A673 (cell line): ENCODE measurements at regions not wholly inside any gene's neighbourhood (a gene's known extent, or its start where the extent isn't known, plus 50 kb on each side); places are given as distances from the start of the nearest gene placed in this dataset.

Experiments
- BruUV-seq: library from RNA; stranded (reverse); fragments of 400-500 nt; replicated peaks from 2 replicates; lab custom pipeline; 2021; lab: Mats Ljungman, UMichigan
- CTCF ChIA-PET: fragments of 300-600 bp; sonication (Branson Sonifier 250); formaldehyde crosslinking; loops from one replicate; lab custom pipeline; 2022; ENCODE audit warnings: antibody characterized with exemption; lab: Charles Lee
- POLR2A ChIA-PET: fragments of 300-600 bp; sonication (Branson Sonifier 250); formaldehyde crosslinking; loops from one replicate; lab custom pipeline; 2022; ENCODE audit warnings: antibody characterized with exemption; ENCODE audit not compliant: low non-redundant PET; lab: Charles Lee
- DNase-seq: peaks from one replicate; pipeline ENCODE4 v3.0.0-alpha.2; 2015; ENCODE audit warnings: low spot score
- H3K27ac ChIP-seq: fragments of 200-600 bp; sonication (generic); 2 replicates; pipeline ENCODE4 v1.5.1; 2016; ENCODE audit warnings: mixed run types, low read depth, mild to moderate bottlenecking, mixed read lengths, antibody characterized with exemption, low read length; ENCODE audit not compliant: poor library complexity, severe bottlenecking
- H3K27me3 ChIP-seq: fragments of 200-600 bp; sonication (generic); replicated peaks from 2 replicates; pipeline ENCODE4 v1.6.1; 2017; ENCODE audit warnings: mixed run types, low read depth, mild to moderate bottlenecking, mixed read lengths, antibody characterized with exemption, low read length; ENCODE audit not compliant: insufficient read depth, poor library complexity
- H3K36me3 ChIP-seq: fragments of 200-600 bp; sonication (generic); 2 replicates; pipeline ENCODE4 v1.6.1; 2016; ENCODE audit warnings: mixed run types, mild to moderate bottlenecking, mixed read lengths, antibody characterized with exemption, low read length; ENCODE audit not compliant: insufficient read depth, poor library complexity, severe bottlenecking
- H3K4me1 ChIP-seq: fragments of 200-600 bp; sonication (generic); 2 replicates; pipeline ENCODE4 v1.6.1; 2017; ENCODE audit warnings: mixed run types, mild to moderate bottlenecking, mixed read lengths, antibody characterized with exemption, low read length; ENCODE audit not compliant: insufficient read depth, poor library complexity, severe bottlenecking
- H3K4me3 ChIP-seq: fragments of 200-600 bp; sonication (generic); 2 replicates; pipeline ENCODE4 v1.5.1; 2016; ENCODE audit warnings: low read depth, mixed run types, mild to moderate bottlenecking, mixed read lengths, low read length; ENCODE audit not compliant: poor library complexity, severe bottlenecking
- H3K9me3 ChIP-seq: fragments of 200-600 bp; sonication (generic); 2 replicates; pipeline ENCODE4 v1.6.1; 2016; ENCODE audit warnings: mixed run types, low read depth, mild to moderate bottlenecking, mixed read lengths, antibody characterized with exemption, low read length; ENCODE audit not compliant: poor library complexity, severe bottlenecking
- CTCF ChIP-seq: fragments of 300-800, 200-600 bp; sonication (generic); conservative IDR thresholded peaks from 2 replicates; pipeline ENCODE4 v1.5.1; 2017; ENCODE audit warnings: low read depth, mild to moderate bottlenecking, antibody characterized with exemption, low read length, moderate library complexity, mixed read lengths
- EZH2 ChIP-seq: fragments of 200-600 bp; sonication (generic); IDR thresholded peaks from 2 replicates; pipeline ENCODE4 v1.6.1; 2017; ENCODE audit warnings: borderline replicate concordance, low read depth, mild to moderate bottlenecking, mixed read lengths, antibody characterized with exemption, low read length; ENCODE audit not compliant: poor library complexity, severe bottlenecking
- intact Hi-C: fragments of 100-400 bp; cut with micrococcal nuclease; formaldehyde crosslinking; loops from one replicate; pipeline ENCODE4 v1.10.0; 2022; ENCODE audit not compliant: unreplicated experiment

DNA sequence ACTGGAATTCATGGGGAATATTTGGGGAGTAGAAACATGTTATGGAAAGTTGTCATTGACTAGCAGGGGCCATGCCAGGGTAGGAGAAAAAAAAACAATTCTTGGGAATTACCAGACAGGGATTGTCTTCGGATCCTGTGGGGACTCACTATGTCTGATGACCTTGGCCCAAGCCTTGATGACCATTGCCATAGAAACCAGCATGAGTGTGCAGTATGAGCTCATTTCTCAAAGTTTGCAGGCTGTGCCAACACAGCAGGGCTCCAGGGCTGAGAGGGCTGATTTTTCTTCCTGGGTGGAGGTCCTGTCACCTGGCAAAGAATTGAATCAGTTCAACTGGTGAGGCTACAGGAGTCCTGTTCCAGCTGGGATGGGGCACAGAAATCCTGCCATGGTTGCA, 198.3 kb downstream of the ADRA2A start:
- TF ChIP-seq CTCF (no peak), EZH2 (no peak)
- ChIA-PET POLR2A (no interaction called here), CTCF (no interaction called here)
- no peaks in the 10 kb centered on the region for H3K36me3 ChIP-seq
- no peak overlapping the region for H3K4me3 ChIP-seq
- no peaks in the 10 kb centered on the region for H3K9me3 ChIP-seq
- no peak for DNase-seq
- H3K27ac ChIP-seq = no peak overlapping the region
- H3K27me3 ChIP-seq = peaks cover 7% of the 10 kb centered on the region
- intact Hi-C loops = no loop called here
- no peaks in the 10 kb centered on the region for H3K4me1 ChIP-seq
- no TSS peak for BruUV-seq

GRCh38 chr10:111277661-111278060, 200.8 kb downstream of the ADRA2A start:
- TF ChIP-seq CTCF = no peak
- no peak for TF ChIP-seq EZH2
- intact Hi-C loops = no loop called here
- ChIA-PET POLR2A (no interaction called here), CTCF (no interaction called here)
- BruUV-seq = no TSS peak
- no peaks in the 10 kb centered on the region for H3K4me1 ChIP-seq
- no peak overlapping the region for H3K4me3 ChIP-seq
- no peaks in the 10 kb centered on the region for H3K9me3 ChIP-seq
- no peak for DNase-seq
- no peak overlapping the region for H3K27ac ChIP-seq
- peaks cover 11% of the 10 kb centered on the region for H3K27me3 ChIP-seq
- H3K36me3 ChIP-seq = no peaks in the 10 kb centered on the region

DNA sequence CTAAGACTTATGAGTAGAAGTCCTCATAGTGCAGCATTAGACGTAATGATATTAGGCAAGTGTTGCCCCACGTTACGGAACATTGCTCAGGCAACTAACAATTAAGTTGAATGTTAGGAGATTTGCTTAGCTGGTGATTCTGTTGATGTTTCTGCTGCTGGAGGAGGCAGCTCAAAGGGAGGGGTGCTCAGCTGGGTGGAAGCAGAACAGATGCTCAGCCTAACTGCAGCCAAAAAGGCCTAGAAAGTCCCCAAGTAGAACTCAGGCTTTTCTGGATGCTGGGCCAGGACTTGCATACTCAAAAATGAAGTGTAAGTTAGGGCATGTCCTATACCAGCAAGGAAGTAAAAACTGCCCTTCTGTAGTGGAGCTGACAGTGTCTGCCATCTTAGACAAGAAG, 201.4 kb downstream of the ADRA2A start:
- Histone ChIP-seq H3K4me1 (no peaks in the 10 kb centered on the region), H3K27ac (no peak overlapping the region), H3K27me3 (peaks cover 6% of the 10 kb centered on the region), H3K36me3 (no peaks in the 10 kb centered on the region), H3K9me3 (no peaks in the 10 kb centered on the region), H3K4me3 (no peak overlapping the region)
- no peak for DNase-seq
- ChIA-PET POLR2A (no interaction called here), CTCF (no interaction called here)
- no TSS peak for BruUV-seq
- intact Hi-C loops = no loop called here
- TF ChIP-seq EZH2 (no peak), CTCF (no peak)
